ENCODE measurements at regions not wholly inside any gene's neighbourhood (a gene's known extent, or its start where the extent isn't known, plus 50 kb on each side); places are given as distances from the start of the nearest gene placed in this dataset.

GRCh38 chr11:97432926-97433325, 1043.1 kb downstream of the JRKL start:
- DNase-seq, result no peak
- Histone ChIP-seq H3K4me3 (no peak overlapping the region), H3K9me2 (ENCODE audit: insufficient read depth) (no peaks in the 10 kb centered on the region), H3K79me2 (ENCODE audit: low read depth) (no peaks in the 10 kb centered on the region), H3K4me1 (replicated peaks; ENCODE audit: insufficient read depth) (no peaks in the 10 kb centered on the region), H4K20me1 (ENCODE audit: insufficient read depth) (no peaks in the 10 kb centered on the region), H2AFZ (no peak overlapping the region), H3K27ac (no peak overlapping the region), H3K4me2 (no peak overlapping the region), H3K36me3 (ENCODE audit: low read depth) (no peaks in the 10 kb centered on the region), H3K27me3 (ENCODE audit: insufficient read depth, low read depth) (no peaks in the 10 kb centered on the region), H3K9me3 (ENCODE audit: insufficient read depth, low read depth) (no peaks in the 10 kb centered on the region), H3F3A (ENCODE audit: insufficient read depth, low read depth) (no peaks in the 10 kb centered on the region)
- POLR2A ChIA-PET (ENCODE audit: unreplicated experiment), result interaction anchor here (0.5 to 0.7 kb wide), 2 partner anchors 40 to 251 kb away, joined by 3 read pairs; no protein-coding TSS in a partner anchor
- CTCF ChIA-PET, result no interaction called here
- TF ChIP-seq CTCF (conservative IDR thresholded peaks at IDR 0.05), result no peak
- no peak for TF ChIP-seq EZH2 (IDR thresholded peaks at IDR 0.05; ENCODE audit: low read depth)
- intact Hi-C loops (cut with micrococcal nuclease; ENCODE audit: unreplicated experiment), result no loop called here
- no TSS peak for BruUV-seq (replicated peaks)

- intact Hi-C loops (cut with micrococcal nuclease; ENCODE audit: unreplicated experiment), result no loop called here
- Histone ChIP-seq H3K4me2 (no peak overlapping the region), H3K9me2 (ENCODE audit: insufficient read depth) (no peaks in the 10 kb centered on the region), H3K79me2 (ENCODE audit: low read depth) (no peaks in the 10 kb centered on the region), H4K20me1 (ENCODE audit: insufficient read depth) (no peaks in the 10 kb centered on the region), H3K36me3 (ENCODE audit: low read depth) (no peaks in the 10 kb centered on the region), H3K4me1 (replicated peaks; ENCODE audit: insufficient read depth) (no peaks in the 10 kb centered on the region), H2AFZ (no peak overlapping the region), H3K4me3 (no peak overlapping the region), H3K27ac (no peak overlapping the region), H3K27me3 (ENCODE audit: insufficient read depth, low read depth) (no peaks in the 10 kb centered on the region), H3F3A (ENCODE audit: insufficient read depth, low read depth) (no peaks in the 10 kb centered on the region), H3K9me3 (ENCODE audit: insufficient read depth, low read depth) (no peaks in the 10 kb centered on the region)
- ChIA-PET CTCF (no interaction called here), POLR2A (ENCODE audit: unreplicated experiment) (no interaction called here)
- TF ChIP-seq CTCF (conservative IDR thresholded peaks at IDR 0.05) (no peak), EZH2 (IDR thresholded peaks at IDR 0.05; ENCODE audit: low read depth) (no peak)
- DNase-seq, result no peak
- no TSS peak for BruUV-seq (replicated peaks)
These were observed 1055.7 kb downstream of the JRKL start for GRCh38 chr11:97445561-97445960.

GRCh38 chr11:97451441-97451840, 1061.6 kb downstream of the JRKL start:
- Histone ChIP-seq H3K79me2 (ENCODE audit: low read depth) (no peaks in the 10 kb centered on the region), H3K27ac (no peak overlapping the region), H3K9me2 (ENCODE audit: insufficient read depth) (no peaks in the 10 kb centered on the region), H3K36me3 (ENCODE audit: low read depth) (no peaks in the 10 kb centered on the region), H3K4me2 (no peak overlapping the region), H3K9me3 (ENCODE audit: insufficient read depth, low read depth) (no peaks in the 10 kb centered on the region), H3K4me3 (no peak overlapping the region), H2AFZ (no peak overlapping the region), H3F3A (ENCODE audit: insufficient read depth, low read depth) (no peaks in the 10 kb centered on the region), H3K27me3 (ENCODE audit: insufficient read depth, low read depth) (no peaks in the 10 kb centered on the region), H3K4me1 (replicated peaks; ENCODE audit: insufficient read depth) (no peaks in the 10 kb centered on the region), H4K20me1 (ENCODE audit: insufficient read depth) (no peaks in the 10 kb centered on the region)
- intact Hi-C loops (cut with micrococcal nuclease; ENCODE audit: unreplicated experiment), result no loop called here
- POLR2A ChIA-PET (ENCODE audit: unreplicated experiment), result no interaction called here
- TF ChIP-seq EZH2 (IDR thresholded peaks at IDR 0.05; ENCODE audit: low read depth), result no peak
- CTCF ChIA-PET, result no interaction called here
- DNase-seq, result no peak
- BruUV-seq (replicated peaks), result no TSS peak

GRCh38 chr11:97454988-97455387, 1065.2 kb downstream of the JRKL start:
- intact Hi-C loops (cut with micrococcal nuclease; ENCODE audit: unreplicated experiment), result loop anchor here (2.0 kb wide), 1 partner anchor 1562 kb away; no protein-coding TSS in a partner anchor
- H3K36me3 ChIP-seq (ENCODE audit: low read depth), result no peaks in the 10 kb centered on the region
- no peaks in the 10 kb centered on the region for H3F3A ChIP-seq (ENCODE audit: insufficient read depth, low read depth)
- no peak overlapping the region for H2AFZ ChIP-seq
- no peaks in the 10 kb centered on the region for H3K4me1 ChIP-seq (replicated peaks; ENCODE audit: insufficient read depth)
- TF ChIP-seq EZH2 (IDR thresholded peaks at IDR 0.05; ENCODE audit: low read depth) (no peak), CTCF (conservative IDR thresholded peaks at IDR 0.05) (peak; percentile 43; the same call in 1 of the 2 replicates)
- no peaks in the 10 kb centered on the region for H3K79me2 ChIP-seq (ENCODE audit: low read depth)
- no peaks in the 10 kb centered on the region for H3K9me2 ChIP-seq (ENCODE audit: insufficient read depth)
- no peak overlapping the region for H3K27ac ChIP-seq
- DNase-seq, result no peak
- H3K9me3 ChIP-seq (ENCODE audit: insufficient read depth, low read depth), result no peaks in the 10 kb centered on the region
- no peaks in the 10 kb centered on the region for H4K20me1 ChIP-seq (ENCODE audit: insufficient read depth)
- ChIA-PET CTCF (no interaction called here), POLR2A (ENCODE audit: unreplicated experiment) (no interaction called here)
- no TSS peak for BruUV-seq (replicated peaks)
- no peak overlapping the region for H3K4me2 ChIP-seq
- no peak overlapping the region for H3K4me3 ChIP-seq
- H3K27me3 ChIP-seq (ENCODE audit: insufficient read depth, low read depth), result no peaks in the 10 kb centered on the region

Measured in PC-9 (cell line).